Heart right ventricle (tissue), 16 donors: ENCODE measurements at regions not wholly inside any gene's neighbourhood (a gene's known extent, or its start where the extent isn't known, plus 50 kb on each side); places are given as distances from the start of the nearest gene placed in this dataset.

ENCODE experiments used
- ATAC-seq, 8 donors: fragments of 200-7000 bp; cut with Tn5 transposase; one replicate each; pipeline ENCODE4 v1.9.1; 2020; ENCODE audit warnings: mild to moderate bottlenecking in 8 of 8, moderate library complexity in 8 of 8, moderate number of reproducible peaks in 1 of 8
- DNase-seq, 2 donors: peaks; one replicate each; pipeline ENCODE4 v3.0.0-alpha.2; 2020
- H3K27ac ChIP-seq, 10 donors: fragments of 200-600 bp; sonication (generic) in 2 of 10; one replicate each; pipeline versions ENCODE4 v1.5.0 to v1.8.0; 2020 to 2022; ENCODE audit warnings: mild to moderate bottlenecking in 3 of 10
- H3K27me3 ChIP-seq, 7 donors: fragments of 200-600 bp; one replicate each; pipeline ENCODE4 v1.8.0; 2021 to 2022; ENCODE audit warnings: mild to moderate bottlenecking in 2 of 7
- H3K36me3 ChIP-seq, 9 donors: fragments of 200-600 bp; sonication (generic) in 1 of 9; one replicate each; pipeline versions ENCODE4 v1.5.0 to v1.8.0; 2020 to 2022; ENCODE audit warnings: mild to moderate bottlenecking in 2 of 9
- H3K4me1 ChIP-seq, 9 donors: fragments of 200-600 bp; sonication (generic) in 1 of 9; one replicate each; pipeline versions ENCODE4 v1.5.0 to v1.8.0; 2020 to 2022; ENCODE audit warnings: mild to moderate bottlenecking in 4 of 9
- H3K4me3 ChIP-seq, 10 donors: fragments of 200-600 bp; sonication (generic) in 2 of 10; one replicate each; pipeline versions ENCODE4 v1.5.0 to v1.8.0; 2020 to 2022; ENCODE audit warnings: mild to moderate bottlenecking in 7 of 10, moderate library complexity in 2 of 10
- H3K9me3 ChIP-seq, 11 donors: fragments of 200-600 bp in 10 of 11; sonication (generic) in 2 of 11; one replicate each; pipeline versions ENCODE4 v1.5.0 to v1.8.0; 2013 to 2022; ENCODE audit warnings: mild to moderate bottlenecking in 2 of 11, control low read depth in 1 of 11, moderate library complexity in 1 of 11
- WGBS, 2 donors: extraction: QIAGEN DNeasy Blood & Tissue Kit; methylation state at CpG; one replicate each; pipeline ENCODE4 v1.1.7; 2013; ENCODE audit warnings: inconsistent platforms in 1 of 2; 5-methylcytosine and 5-hydroxymethylcytosine counted together
- intact Hi-C, 10 donors: fragments of 100-400 bp; cut with DNase I; formaldehyde crosslinking; loops; one replicate each; pipeline versions ENCODE4 v1.11.1 to v1.14.2; 2022
- TF ChIP-seq, protein P1 (sequence below), 9 donors: fragments of 200-600 bp; sonication (generic) in 2 of 9; IDR thresholded peaks; one replicate each; pipeline versions ENCODE4 v1.5.0 to v1.8.0; 2021 to 2022; ENCODE audit warnings: antibody characterized with exemption in 9 of 9, mild to moderate bottlenecking in 5 of 9, moderate library complexity in 1 of 9
- donor health status: Arrhythmogenic right ventricular cardiomyopathy.
- donor health status: ischemic (EF 13 %, LVEDD 7.1; RV severe dilation, severe dysfunction).
- donor health status: healthy with polysubstance abuse.
- donor health status: DM: no; HTN: yes; CAD: no.
- donor health status: DM: no; HTN: no; CAD: no.
- donor health status: ischemic (EF 25% LVEDD 6.9; RV normal size, moderate dysfunction).
- donor health status: ischemic (EF 25% LVEDD 5.7; RV mildly dilated, moderate dysfunction).
- donor health status: healthy.
- donor health status: DM: yes; HTN: yes; CAD: no.
- donor health status: Ischemic cardiomyopathy.
- donor health status: ischemic (EF 35%, LVEDD 5.7; RV mildly dilated, moderate dysfunction).
- donor health status: nonischemic (EF 11% LVEDD 7.7; RV severe dilation, severe dysfunction).
- donor health status: DM: yes; HTN: yes; CAD: no.
- donor health status: PGD.
- donor health status: ischemic (EF 29% LVEDD 5.4; RV normal size, mild dysfunction).
- donor health status: nonischemic (EF 23%, LVEDD 6.1; RV moderate dilation, normal function).

DNA sequence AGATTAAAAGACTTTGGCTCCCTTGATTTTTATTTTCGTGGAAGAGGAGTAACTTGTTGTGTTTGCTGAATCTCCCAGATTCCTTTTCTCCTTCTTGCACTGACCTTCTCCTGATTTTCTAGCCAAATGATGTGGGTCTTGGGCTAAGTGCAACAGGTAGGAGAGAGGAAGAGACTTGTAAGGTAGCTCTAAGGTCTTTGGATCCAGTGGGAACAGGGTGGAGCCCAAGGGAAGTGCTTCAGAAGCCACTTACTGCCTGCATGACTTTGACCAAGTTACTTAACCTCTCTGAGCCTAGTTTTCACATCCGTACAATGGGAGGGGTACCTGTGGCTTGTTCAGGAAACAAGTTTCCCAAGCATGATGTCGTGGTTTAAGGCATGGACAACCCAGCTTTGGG is 111.3 kb upstream of the IRX3 start:
- H3K4me3 ChIP-seq: no peak overlapping the region
- TF ChIP-seq, protein P1, sequence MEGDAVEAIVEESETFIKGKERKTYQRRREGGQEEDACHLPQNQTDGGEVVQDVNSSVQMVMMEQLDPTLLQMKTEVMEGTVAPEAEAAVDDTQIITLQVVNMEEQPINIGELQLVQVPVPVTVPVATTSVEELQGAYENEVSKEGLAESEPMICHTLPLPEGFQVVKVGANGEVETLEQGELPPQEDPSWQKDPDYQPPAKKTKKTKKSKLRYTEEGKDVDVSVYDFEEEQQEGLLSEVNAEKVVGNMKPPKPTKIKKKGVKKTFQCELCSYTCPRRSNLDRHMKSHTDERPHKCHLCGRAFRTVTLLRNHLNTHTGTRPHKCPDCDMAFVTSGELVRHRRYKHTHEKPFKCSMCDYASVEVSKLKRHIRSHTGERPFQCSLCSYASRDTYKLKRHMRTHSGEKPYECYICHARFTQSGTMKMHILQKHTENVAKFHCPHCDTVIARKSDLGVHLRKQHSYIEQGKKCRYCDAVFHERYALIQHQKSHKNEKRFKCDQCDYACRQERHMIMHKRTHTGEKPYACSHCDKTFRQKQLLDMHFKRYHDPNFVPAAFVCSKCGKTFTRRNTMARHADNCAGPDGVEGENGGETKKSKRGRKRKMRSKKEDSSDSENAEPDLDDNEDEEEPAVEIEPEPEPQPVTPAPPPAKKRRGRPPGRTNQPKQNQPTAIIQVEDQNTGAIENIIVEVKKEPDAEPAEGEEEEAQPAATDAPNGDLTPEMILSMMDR (IDR thresholded peaks at IDR 0.05): no peak
- peaks cover 0 to 14% (median 3%) of the 10 kb centered on the region in 9 donors for H3K4me1 ChIP-seq
- H3K9me3 ChIP-seq: peaks cover 0 to 10% (median 0%) of the 10 kb centered on the region in 11 donors
- intact Hi-C loops: no loop called here
- no peaks in the 10 kb centered on the region for H3K36me3 ChIP-seq
- DNase-seq: no peak
- no peaks in the 10 kb centered on the region for H3K27me3 ChIP-seq
- H3K27ac ChIP-seq: no peak overlapping the region
- 68 to 78% methylated on average over 3 of the region's 3 CpGs for WGBS, 2 donors
- no peak for ATAC-seq

DNA sequence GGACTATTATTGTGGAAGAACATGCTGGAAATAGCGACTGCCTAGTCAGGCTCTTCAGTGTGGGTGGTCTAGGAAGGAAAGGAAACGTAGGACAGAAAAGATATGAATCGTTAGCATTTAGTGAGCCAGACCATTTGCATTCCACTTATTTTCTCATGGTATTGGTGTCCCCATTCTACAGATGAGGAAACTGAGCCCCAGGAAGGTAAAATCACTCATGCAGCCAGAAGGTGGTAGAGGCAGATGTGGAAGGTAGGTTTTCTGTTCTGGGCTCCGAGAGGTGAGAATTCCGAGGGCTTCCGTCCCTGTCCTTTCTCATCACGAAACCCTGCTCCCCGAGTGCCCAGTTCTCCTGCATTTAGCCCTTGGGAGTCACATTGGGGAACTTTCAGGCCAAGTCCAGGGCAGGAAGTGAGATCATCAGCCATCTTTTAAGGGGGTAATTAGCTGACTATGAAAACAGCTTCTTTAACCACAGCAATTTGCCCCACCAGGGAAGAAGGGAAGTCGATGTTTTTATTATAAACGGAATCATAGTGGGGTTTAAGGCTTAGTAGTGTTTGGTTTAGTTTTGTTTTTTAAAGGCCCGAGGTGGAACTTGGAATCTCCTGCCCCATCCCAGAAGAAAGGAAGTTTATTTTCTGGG is 110.7 kb upstream of the IRX3 start:
- DNase-seq: no peak
- 72 to 76% methylated on average over 11 of the region's 11 CpGs for WGBS, 2 donors
- intact Hi-C loops: no loop called here
- Histone ChIP-seq H3K36me3 (no peaks in the 10 kb centered on the region), H3K9me3 (peaks cover 0 to 10% (median 0%) of the 10 kb centered on the region in 11 donors), H3K27me3 (no peaks in the 10 kb centered on the region), H3K4me3 (no peak overlapping the region), H3K4me1 (peaks cover 0 to 9% (median 0%) of the 10 kb centered on the region in 9 donors), H3K27ac (no peak overlapping the region)
- TF ChIP-seq, protein P1 (IDR thresholded peaks at IDR 0.05): no peak
- no peak for ATAC-seq

DNA sequence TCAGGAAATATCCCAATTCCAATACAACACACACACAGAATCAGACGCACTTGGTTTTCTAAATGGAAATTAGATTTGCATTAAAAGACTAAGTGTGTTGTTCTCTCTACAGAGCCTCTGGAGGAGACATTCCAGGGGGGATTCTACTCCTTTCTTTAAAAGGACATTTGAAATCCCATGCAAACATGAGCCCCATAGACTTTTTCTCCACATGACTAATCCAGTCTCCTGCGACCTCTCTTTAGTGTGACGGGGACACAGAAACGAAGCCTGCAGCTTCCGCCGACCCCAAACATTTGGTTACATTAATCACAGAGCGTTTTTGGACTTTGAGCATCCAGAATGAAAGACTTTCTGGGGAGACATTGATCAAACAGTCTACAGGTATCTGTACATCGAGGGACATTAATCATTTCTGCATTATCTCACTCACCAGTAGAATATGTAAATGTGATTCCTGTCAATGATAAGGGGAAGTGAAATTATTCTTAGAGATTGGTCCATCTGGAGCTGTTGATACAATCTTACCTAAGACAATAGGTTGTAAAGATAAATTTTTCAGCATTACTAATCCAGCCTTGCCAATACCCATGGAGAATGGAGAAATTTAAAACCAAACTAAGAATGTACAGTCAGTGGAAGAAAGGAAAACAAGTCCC is 103.4 kb upstream of the IRX3 start:
- no peaks in the 10 kb centered on the region for H3K27me3 ChIP-seq
- no peaks in the 10 kb centered on the region for H3K36me3 ChIP-seq
- intact Hi-C loops: no loop called here
- 72 to 85% methylated on average over 8 of the region's 8 CpGs for WGBS, 2 donors
- DNase-seq: no peak
- H3K27ac ChIP-seq: no peak overlapping the region
- TF ChIP-seq, protein P1 (IDR thresholded peaks at IDR 0.05): no peak
- H3K4me1 ChIP-seq: no peaks in the 10 kb centered on the region
- H3K4me3 ChIP-seq: no peak overlapping the region
- ATAC-seq: no peak
- peaks cover 0 to 5% (median 0%) of the 10 kb centered on the region in 11 donors for H3K9me3 ChIP-seq

DNA sequence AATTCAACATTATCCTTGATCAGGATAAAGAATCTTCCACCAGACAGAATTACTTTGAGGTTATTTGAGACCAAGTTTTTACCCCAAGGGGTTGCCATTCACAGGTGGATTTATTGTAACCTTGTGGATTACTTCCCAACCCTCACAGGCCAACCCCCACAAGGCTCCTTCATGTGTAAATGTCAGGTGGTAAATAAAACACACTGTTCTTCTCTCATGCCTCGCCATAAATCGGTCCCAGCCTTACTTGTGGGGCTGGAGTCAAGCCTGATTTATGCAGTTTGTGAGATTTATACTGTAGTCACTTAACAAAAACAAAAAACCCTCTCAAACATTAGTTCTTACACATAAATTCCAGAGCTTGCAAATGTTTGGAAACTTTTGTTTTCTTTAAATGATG is 98.6 kb upstream of the IRX3 start:
- Histone ChIP-seq H3K9me3 (peaks cover 0 to 9% (median 0%) of the 10 kb centered on the region in 11 donors), H3K36me3 (no peaks in the 10 kb centered on the region), H3K4me1 (no peaks in the 10 kb centered on the region), H3K27ac (no peak overlapping the region), H3K27me3 (no peaks in the 10 kb centered on the region), H3K4me3 (no peak overlapping the region)
- ATAC-seq (no peak), DNase-seq (no peak)
- intact Hi-C loops: no loop called here
- TF ChIP-seq, protein P1 (IDR thresholded peaks at IDR 0.05): no peak
- whole genome bisulfite sequencing, 2 donors: 68 to 71% methylated on average over 2 of the region's 2 CpGs
